ENCODE measurements at regions not wholly inside any gene's neighbourhood (a gene's known extent, or its start where the extent isn't known, plus 50 kb on each side); places are given as distances from the start of the nearest gene placed in this dataset.
"Not testable (repeated sequence)": the region's sequence is repeated elsewhere in the genome, so short reads cannot be mapped to it uniquely, and the experiment has no call there.

- intact Hi-C loops (cut with micrococcal nuclease), result no loop called here
- Histone ChIP-seq H3K4me3 (peak overlapping the region; percentile 19), H3K9me3 (replicated peaks) (no peaks in the 10 kb centered on the region), H3K27me3 (ENCODE audit: low read depth) (no peaks in the 10 kb centered on the region), H3K4me1 (peaks cover 83% of the 10 kb centered on the region), H3K36me3 (no peaks in the 10 kb centered on the region), H3K27ac (replicated peaks) (peak overlapping the region; percentile 89)
- DNase-seq, result no peak
- TF ChIP-seq, protein P1, sequence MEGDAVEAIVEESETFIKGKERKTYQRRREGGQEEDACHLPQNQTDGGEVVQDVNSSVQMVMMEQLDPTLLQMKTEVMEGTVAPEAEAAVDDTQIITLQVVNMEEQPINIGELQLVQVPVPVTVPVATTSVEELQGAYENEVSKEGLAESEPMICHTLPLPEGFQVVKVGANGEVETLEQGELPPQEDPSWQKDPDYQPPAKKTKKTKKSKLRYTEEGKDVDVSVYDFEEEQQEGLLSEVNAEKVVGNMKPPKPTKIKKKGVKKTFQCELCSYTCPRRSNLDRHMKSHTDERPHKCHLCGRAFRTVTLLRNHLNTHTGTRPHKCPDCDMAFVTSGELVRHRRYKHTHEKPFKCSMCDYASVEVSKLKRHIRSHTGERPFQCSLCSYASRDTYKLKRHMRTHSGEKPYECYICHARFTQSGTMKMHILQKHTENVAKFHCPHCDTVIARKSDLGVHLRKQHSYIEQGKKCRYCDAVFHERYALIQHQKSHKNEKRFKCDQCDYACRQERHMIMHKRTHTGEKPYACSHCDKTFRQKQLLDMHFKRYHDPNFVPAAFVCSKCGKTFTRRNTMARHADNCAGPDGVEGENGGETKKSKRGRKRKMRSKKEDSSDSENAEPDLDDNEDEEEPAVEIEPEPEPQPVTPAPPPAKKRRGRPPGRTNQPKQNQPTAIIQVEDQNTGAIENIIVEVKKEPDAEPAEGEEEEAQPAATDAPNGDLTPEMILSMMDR (IDR thresholded peaks at IDR 0.05; ENCODE audit: borderline replicate concordance), result no peak
Observed at GRCh38 chr10:114749014-114749413, 72.6 kb upstream of the FHIP2A start.

DNA sequence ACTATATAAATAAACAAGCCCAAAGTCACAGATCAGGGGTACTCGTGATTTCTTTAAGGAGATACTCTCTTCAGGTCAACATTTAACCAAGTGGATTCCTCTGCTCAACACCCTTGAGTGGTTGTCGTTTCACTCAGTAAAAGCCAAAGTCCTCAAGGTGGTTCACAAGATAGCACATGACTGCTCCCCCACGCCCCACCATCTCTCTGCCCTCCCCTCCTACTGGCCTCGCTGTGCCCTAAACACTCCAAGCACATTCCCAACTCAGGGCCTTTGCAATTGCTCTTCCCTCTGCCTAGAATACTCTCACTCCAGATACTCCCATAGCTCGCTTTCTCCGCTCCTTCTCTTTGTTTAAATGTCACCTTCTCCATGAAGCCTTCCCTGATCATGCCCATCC is 72.1 kb upstream of the FHIP2A start:
- Histone ChIP-seq H3K27me3 (ENCODE audit: low read depth) (no peaks in the 10 kb centered on the region), H3K9me3 (replicated peaks) (no peaks in the 10 kb centered on the region), H3K36me3 (no peaks in the 10 kb centered on the region), H3K27ac (replicated peaks) (peak overlapping the region; percentile 89), H3K4me3 (no peak overlapping the region), H3K4me1 (peaks cover 84% of the 10 kb centered on the region)
- TF ChIP-seq, protein P1 (IDR thresholded peaks at IDR 0.05; ENCODE audit: borderline replicate concordance), result no peak
- no peak for DNase-seq
- intact Hi-C loops (cut with micrococcal nuclease), result no loop called here

DNA sequence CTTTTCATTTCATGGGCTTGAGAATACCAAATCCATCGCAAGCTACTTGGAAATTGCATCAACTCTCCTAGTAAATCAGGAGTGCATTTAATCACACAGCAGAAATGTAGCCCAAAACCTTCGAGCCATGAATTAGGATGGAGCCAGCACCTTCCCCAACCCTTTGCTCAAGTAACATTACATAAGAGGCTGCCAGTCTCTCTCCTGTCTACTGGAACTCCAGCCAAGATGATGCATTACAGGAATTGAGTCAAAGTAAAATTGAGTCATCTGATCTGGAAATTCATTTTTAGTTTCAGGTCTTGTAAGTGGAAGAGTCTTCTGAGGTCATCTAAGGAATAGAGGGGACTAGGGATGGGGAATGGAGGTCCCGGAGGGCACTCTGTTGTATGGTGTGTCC is 69.7 kb upstream of the FHIP2A start:
- Histone ChIP-seq H3K27ac (replicated peaks) (peak overlapping the region; percentile 89), H3K36me3 (no peaks in the 10 kb centered on the region), H3K9me3 (replicated peaks) (no peaks in the 10 kb centered on the region), H3K27me3 (ENCODE audit: low read depth) (no peaks in the 10 kb centered on the region), H3K4me3 (no peak overlapping the region), H3K4me1 (peaks cover 93% of the 10 kb centered on the region)
- TF ChIP-seq, protein P1 (IDR thresholded peaks at IDR 0.05; ENCODE audit: borderline replicate concordance), result no peak
- intact Hi-C loops (cut with micrococcal nuclease), result no loop called here
- no peak for DNase-seq

GRCh38 chr10:114752570-114752969 is 69.0 kb upstream of the FHIP2A start:
- Histone ChIP-seq H3K4me1 (peaks cover 92% of the 10 kb centered on the region), H3K27ac (replicated peaks) (peak overlapping the region; percentile 89)
- H3K9me3 ChIP-seq (replicated peaks); H3K27me3 ChIP-seq (ENCODE audit: low read depth); H3K36me3 ChIP-seq; H3K4me3 ChIP-seq; intact Hi-C loops (cut with micrococcal nuclease); DNase-seq: not testable (repeated sequence)

- Histone ChIP-seq H3K4me3 (no peak overlapping the region), H3K27ac (replicated peaks) (peak overlapping the region; percentile 72), H3K9me3 (replicated peaks) (no peaks in the 10 kb centered on the region), H3K36me3 (no peaks in the 10 kb centered on the region), H3K4me1 (peaks cover 91% of the 10 kb centered on the region), H3K27me3 (ENCODE audit: low read depth) (no peaks in the 10 kb centered on the region)
- intact Hi-C loops (cut with micrococcal nuclease), result no loop called here
- TF ChIP-seq, protein P1 (IDR thresholded peaks at IDR 0.05; ENCODE audit: borderline replicate concordance), result no peak
- DNase-seq, result no peak
Observed at GRCh38 chr10:114753126-114753525, 68.5 kb upstream of the FHIP2A start.

- H3K36me3 ChIP-seq, result no peaks in the 10 kb centered on the region
- no peaks in the 10 kb centered on the region for H3K9me3 ChIP-seq (replicated peaks)
- no peak for DNase-seq
- H3K4me1 ChIP-seq, result peaks cover 94% of the 10 kb centered on the region
- TF ChIP-seq, protein P1 (IDR thresholded peaks at IDR 0.05; ENCODE audit: borderline replicate concordance), result no peak
- H3K27me3 ChIP-seq (ENCODE audit: low read depth), result no peaks in the 10 kb centered on the region
- intact Hi-C loops (cut with micrococcal nuclease), result no loop called here
- peak overlapping the region; percentile 72 for H3K27ac ChIP-seq (replicated peaks)
- H3K4me3 ChIP-seq, result no peak overlapping the region
Observed at GRCh38 chr10:114754445-114755320, 66.9 kb upstream of the FHIP2A start.
